Stimulated activated CD8-positive, alpha-beta memory T cell treated with anti-CD3 and anti-CD28 coated beads, Interleukin-15, amount 100 ng/mL, for 48 hours (primary cell): ENCODE measurements at regions not wholly inside any gene's neighbourhood (a gene's known extent, or its start where the extent isn't known, plus 50 kb on each side); places are given as distances from the start of the nearest gene placed in this dataset.
"Not testable (repeated sequence)": the region's sequence is repeated elsewhere in the genome, so short reads cannot be mapped to it uniquely, and the experiment has no call there.

Source experiments
- DNase-seq, 2 donors: peaks; one replicate each; pipeline ENCODE4 v3.0.0-alpha.2; 2020; ENCODE audit warnings: low read depth in 2 of 2

DNA sequence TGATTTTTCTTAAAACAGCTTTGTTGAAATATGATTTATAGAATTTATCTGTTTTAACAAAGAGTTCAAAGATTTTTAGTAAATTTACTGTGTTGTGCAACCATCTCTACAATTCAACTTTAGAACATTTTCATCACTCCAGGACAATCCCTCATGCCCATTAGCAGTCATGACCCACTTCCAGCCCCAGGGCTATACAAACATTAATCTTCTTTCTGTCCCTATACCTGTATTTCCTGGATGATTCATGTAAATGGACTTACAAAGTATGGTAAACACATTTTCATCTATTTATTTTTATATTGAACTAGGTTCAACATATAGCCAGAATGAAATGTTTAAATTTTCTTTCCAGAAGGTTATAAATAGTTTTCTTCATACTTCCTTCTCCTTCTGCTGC lies 127.8 kb upstream of the CCDC180 start:
- DNase-seq: no peak

DNA sequence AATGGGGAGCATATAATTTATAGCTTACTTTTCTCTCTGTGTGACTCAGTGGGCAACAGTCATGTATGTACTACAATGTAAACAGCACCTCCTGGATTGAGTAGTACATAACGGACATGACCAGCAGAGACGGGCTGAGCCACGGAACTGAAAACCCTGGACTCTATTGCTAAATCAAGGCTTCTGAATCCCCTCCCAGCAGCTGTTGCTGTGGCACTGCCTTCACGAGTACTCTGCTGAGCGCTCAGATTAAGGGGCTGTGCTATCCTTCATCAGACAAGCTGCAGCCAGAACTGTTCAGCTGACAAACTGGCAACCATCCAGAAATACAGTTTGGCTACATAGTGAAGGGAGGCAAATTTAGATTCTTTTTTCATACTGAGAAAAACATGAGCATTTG lies 131.3 kb upstream of the CCDC180 start:
- no peak for DNase-seq

DNA sequence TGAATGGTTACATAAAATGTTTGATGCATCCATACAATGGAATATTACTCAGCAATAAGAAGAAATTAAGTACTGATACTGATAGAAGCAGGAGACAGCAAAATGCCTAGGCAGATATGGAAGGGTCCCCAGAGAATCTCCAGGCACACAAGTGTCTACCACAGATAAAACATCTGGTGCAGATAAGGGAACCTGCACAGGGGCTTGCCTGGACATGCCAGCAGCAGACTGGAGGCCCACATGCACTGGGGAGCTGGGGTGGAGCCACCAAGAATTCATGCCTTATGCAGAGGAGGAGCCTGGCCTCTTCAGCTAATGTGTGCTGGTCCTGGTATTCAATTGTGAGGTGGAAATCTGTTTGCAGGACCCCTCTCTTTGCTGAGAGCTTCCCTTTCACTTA lies 129.2 kb upstream of the CTSV start:
- not testable (repeated sequence) for DNase-seq

DNA sequence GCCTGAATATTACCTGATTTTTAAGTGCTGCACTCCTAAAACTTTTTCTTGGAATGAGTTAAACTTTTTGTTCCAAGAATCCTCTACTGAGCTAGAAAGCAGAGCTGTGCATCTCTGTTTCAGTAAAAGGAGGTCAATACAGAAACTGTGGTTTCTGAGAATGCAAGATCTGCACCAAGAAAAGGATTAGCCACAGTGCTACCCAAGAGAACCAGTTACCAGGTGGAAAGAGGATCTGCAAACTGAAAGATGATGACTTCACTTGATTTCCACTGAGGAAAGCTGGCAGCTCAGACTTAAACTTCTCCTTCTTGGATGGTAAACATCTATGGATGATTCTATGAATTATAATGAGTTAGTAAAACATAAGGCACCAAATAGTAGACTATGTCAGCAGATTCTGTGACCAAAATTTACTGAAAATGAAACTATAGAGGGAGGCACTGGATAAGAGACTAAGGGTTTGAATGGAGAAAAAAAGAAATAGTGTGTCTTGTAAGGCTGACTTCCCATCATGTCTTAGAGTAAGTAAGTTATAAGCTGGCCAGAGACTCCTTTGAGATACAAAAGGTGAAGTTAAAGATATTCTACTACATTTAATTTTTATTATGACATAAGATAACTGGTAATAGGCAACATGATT lies 127.7 kb upstream of the CTSV start:
- not testable (repeated sequence) for DNase-seq

DNA sequence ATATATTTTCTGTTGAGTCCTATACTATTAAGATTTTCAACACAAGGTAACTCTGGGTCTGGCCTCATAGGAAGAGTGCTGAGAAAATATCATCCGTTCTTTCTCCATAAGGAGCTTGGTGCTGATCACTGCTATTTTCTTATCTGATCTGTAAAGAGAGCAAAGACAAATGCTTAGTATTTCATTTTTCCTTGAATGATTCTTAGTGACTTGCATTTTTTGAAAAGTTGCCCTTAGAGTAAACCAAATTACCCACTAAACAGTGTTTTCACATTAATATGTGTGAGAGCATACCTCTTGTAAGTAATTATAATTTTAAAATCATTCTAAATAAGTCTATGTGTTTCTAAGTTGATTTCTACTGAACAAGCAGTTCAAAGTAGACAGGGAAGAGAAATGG lies 121.3 kb upstream of the CTSV start:
- no peak for DNase-seq

DNA sequence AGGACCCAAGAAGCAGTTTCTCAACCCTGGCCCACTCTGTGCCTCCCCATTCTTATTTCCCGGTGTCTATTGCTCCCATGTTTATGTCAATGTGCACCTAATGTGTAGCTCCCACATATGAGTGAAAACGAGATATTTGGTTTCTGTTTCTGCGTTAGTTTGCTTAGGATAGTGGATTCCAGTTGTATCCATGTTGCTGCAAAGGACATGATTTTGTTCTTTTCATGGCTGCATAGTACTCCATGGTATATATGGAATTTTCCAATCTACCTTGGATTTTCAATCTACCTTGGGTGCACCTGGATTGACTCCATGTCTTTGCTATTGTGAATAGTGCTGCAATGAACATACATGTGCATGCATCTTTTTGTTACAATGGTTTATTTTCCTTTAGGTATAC lies 119.8 kb upstream of the CTSV start:
- not testable (repeated sequence) for DNase-seq

DNA sequence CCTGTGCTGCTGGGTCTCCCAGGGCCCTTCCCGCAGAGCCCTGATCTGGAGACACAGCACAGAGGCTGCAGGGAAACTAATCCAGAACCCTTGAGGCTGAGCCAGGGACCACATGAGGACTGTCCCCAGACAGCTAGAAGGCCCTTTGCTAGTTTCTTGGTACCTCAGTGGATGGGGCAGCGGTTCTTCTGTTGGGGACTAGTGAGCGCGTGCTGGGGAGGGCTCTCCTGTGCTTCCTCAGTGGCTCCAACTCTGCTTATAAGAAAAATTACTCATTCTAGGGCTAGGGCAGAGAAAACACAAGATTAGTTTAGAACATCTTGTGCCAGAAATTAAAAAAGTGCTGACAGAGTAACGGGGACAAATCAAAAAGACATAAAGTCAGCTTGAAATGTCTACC lies 116.5 kb upstream of the CTSV start:
- not testable (repeated sequence) for DNase-seq

DNA sequence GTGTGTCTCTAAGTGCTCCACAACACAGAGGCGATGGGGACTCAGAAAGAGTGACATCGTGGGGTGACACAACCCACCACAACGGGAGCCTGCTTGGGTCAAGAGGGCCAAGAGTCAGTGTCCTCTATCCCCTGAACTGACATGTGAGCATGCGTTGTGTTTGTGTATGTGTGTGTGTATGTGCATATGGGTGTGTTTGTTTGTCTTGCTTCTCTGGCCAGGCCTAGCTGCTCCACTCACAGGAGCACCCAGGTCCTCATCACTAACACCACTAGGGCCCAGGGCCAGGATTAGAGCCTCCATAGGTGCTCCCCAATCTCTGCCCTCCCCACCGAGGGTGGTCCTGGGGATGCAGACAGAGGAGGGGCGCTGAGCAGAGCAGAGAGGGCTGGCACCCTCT lies 115.0 kb upstream of the CTSV start:
- no peak for DNase-seq

DNA sequence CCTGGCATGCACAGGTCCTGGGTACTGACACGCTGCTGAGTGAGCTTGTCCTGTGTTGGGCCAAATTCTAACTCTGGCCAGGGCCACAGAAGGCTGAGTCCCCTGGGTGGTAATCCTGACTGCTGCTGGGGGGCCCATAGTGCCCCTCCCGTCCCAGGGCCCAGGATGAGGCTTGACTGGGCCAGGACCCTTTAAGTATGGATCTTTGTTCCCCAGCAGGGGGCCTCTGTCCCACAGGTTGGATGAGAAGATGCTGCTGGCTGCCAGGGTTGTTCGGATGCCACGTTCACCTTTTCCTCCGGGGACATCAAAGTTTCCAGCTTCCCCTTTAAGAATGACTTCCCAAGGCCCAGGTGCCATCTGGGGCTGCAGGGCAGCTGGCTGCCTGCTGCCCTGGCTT lies 114.2 kb upstream of the CTSV start:
- DNase-seq: not testable (repeated sequence)

DNA sequence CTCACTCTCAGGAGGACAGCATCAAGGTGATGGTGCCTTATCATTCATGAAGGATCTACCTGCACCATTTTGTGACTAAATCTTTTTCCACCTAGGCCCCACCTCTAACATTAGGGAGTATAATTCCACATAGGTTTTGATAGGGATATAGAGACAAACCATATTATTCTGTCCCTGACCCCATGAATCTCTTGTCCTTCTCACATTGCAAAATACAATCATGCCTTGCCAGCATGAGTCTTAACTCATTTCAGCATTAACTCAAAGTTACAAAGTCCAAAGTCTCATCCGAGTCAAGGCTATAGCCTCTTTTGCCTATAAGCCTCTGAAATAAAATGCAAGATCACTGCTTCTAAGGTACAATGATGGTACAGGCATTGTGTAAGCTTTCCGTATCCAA lies 111.5 kb upstream of the CTSV start:
- not testable (repeated sequence) for DNase-seq

DNA sequence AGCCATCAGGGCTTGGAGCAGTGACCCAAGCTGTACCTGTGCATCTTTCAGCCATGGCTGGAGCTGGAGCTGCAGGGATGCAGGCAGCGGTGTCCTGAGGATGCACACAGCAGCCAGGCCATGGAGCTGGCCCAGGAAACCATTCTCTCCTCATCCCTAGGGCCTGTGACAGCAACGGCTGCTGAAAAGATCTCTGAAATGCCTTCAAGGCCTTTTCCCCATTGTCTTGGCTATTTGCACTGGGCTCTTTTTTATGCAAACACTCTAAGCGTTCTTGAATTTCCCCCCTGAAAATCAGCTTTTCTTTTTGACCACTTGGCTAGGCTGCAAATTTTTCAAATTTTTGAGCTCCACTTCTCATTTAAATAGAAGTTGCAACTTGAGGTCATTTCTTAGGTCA lies 109.5 kb upstream of the CTSV start:
- not testable (repeated sequence) for DNase-seq

DNA sequence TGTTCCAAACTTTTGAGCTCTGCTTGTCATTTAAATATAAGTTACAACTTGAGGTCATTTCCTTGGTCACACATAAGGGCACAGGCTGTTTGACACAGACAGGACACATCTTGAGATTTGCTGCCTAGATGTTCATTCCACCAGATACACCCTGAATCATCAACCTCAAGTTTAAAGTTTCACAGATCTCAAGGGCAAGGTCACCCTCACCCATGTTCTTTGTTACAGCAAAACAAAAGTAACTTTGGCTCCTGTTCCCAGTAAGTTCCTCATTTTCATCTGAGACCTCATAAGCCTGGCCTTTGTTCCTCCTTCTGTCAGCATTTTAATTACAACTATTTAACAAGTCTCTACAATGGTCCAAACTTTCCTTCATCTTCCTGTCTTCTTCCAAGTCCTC lies 106.7 kb upstream of the CTSV start:
- not testable (repeated sequence) for DNase-seq

DNA sequence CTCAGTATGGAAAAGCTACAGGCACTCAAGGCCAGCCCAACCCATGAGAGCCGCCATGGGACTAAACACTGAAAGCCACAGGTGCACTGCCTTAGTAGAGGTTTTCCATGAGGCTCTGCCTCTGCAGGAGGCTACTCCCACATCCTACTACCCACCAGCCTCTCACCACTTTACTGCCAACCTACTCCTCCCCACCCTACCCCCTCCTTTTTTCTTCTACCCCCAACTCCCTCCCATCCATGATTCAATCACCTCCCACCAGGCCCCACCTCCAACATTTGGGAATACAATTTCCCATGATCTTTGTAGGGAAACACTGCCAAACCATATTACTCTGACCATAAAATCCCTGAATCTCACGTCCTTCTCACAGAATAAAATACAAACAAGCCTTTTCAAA lies 101.6 kb upstream of the CTSV start:
- no peak for DNase-seq

DNA sequence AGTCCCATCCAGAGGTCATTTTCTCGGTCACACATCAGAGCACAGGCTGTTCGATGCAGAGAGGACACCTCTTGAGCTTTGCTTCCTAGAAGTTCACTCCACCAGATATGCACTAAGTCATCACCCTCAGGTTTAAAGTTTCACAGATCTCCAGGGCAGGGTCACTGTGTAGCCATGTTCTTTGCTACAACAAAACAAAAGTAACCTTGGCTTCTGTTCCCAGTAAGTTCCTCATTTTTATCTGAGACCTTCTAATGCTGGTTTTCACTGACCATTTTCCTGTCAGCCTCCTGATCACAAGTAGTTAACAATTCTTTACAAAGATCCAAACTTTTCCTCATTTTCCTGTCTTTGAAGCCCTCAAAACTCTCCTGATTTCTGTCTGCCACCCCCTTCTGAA lies 97.5 kb upstream of the CTSV start:
- no peak for DNase-seq

DNA sequence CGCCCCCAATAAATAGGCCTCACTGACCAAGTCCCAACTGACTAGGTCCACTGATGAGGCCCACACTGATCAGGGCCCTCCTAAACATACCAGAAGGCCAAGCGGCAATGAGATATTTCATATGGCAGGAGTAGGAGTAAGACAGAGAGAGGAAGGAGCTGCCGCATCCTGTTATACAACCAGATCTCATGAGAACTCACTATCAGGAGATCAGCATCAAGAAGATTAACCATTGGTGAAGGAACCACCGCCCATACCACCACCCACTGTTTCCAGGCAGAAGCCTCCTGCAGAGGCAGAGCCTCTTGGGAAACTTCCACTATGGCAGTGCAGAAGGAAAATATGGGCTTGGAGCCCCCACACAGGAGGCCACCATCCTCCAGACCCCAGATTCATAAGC lies 95.0 kb upstream of the CTSV start:
- not testable (repeated sequence) for DNase-seq

DNA sequence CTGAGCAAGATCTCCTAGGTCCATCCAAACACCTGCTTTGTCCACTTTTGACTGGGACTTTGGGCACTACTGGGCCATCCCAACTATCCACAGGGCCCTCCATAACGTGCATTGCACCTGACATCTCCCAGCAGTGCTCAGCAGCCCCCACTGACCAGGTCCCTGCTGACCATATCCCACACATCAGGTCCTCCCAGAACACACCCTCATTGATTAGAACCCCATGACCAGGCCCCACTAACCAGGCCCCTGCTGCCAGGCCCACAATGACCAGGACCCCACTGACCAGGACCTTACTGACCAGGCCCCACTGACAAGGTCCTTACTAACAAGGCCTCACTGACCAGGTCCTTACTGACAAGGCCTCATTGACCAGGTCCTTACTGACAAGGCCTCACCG lies 93.9 kb upstream of the CTSV start:
- DNase-seq: no peak

DNA sequence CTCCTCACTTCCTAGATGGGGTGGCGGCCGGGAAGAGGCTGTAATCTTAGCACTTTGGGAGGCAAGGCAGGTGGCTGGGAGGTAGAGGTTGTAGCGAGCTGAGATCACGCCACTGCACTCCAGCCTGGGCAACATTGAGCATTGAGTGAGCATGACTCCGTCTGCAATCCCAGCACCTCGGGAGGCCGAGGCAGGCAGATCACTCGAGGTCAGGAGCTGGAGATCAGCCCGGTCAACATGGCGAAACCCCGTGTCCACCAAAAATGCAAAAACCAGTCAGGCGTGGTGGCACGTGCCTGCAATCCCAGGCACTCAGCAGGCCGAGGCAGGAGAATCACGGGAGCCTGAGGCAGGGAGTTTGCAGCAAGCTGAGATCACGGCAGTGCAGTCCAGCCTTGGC lies 91.9 kb upstream of the CTSV start:
- DNase-seq: not testable (repeated sequence)

DNA sequence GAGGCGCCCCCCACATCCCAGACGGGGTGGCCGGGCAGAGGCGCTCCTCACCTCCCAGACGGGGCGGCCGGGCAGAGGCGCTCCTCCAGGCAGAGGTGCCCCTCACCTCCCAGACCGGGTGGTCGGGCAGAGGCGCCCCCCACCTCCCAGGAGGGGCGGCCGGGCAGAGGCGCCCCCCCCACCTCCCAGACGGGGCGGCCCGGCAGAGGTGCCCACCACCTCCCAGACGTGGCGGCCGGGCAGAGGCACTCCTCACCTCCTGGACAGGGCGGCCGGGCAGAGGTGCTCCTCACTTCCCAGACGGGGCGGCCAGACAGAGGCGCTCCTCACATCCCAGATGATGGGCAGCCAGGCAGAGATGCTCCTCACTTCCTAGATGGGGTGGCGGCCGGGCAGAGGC lies 91.4 kb upstream of the CTSV start:
- not testable (repeated sequence) for DNase-seq

DNA sequence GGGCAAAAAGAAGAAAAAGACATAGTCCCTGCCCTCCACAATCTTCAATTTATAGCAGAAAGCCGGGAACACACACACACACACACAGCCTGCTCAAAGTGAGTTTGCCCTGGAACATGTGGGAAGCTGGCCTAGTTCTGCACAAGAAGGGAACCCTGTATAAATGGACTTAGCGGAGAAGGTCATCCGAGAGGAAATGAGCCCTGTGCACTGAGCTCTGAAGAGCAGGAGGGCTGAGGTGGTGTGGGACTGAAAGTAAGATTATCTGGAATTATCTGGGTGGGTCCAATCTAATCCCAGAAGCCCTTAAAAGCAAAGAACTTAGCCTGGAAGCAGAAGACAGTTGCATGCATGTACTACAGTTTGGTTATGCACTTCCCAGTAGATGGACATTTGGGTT lies 90.0 kb upstream of the CTSV start:
- no peak for DNase-seq

DNA sequence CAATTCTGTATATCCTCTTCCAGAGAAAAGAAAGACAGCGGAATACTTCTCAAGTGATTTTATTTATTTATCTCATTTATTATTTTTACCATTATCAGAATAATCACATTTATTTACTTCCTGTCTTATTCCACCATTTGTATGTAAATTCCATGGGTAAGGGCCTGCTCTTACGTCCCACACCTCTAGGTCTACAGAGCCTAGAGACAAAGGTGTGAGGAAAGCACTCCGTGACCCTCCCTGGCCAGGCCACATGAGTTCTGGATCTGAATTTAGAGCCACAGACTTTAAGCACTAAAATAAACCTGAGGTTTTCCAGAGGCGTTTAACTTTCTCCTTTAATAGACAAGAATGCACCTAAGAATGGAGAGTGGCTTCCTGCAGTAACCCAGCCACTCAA lies 85.3 kb upstream of the CTSV start:
- DNase-seq: no peak

DNA sequence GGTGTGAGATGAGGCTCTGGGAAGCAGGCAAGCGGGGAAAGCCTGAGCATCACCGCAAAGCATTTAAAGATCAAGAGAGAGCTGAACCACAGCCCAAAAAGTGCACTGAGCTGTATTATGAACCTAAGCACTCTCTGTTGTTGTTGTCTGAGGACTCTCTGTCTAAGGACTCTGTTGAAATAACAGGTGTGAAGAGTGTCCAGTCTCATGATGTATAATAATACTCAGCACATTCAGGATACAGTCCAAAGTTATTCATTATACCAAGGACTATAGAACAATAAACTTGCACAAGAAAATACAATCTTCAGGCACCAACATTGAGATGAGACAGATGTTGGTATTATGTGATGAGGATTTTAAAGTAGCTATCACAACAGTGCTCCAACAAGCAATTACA lies 71.8 kb upstream of the CTSV start:
- DNase-seq: no peak

DNA sequence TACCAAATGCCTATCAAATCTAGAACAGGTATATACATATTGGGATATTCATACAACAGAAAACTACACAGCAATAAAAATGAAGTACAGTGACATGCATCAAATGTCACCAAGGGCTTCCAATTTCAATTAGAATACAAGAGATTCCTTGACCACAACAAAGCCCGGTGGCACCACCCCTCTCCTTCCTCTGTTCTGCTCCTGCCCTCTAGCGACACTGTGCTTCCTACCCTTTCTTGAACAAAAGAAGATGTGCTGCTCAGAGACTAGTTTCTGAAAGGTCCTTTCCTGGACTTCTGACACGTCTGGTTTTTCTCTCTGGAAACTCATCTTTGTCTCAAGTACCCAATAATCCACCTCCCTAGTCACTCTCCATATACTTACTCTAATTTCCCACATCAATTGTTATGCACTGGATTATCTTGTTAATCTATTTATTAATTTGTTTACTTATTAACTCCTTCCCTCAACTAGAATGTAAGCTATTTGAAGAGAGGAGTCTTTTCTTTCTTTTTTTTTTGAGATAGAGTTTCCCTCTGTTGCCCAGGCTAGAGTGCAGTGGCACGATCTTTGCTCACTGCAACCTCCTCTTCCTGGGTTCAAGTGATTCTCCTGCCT lies 70.4 kb upstream of the CTSV start:
- DNase-seq: peak; percentile 2 to 3

DNA sequence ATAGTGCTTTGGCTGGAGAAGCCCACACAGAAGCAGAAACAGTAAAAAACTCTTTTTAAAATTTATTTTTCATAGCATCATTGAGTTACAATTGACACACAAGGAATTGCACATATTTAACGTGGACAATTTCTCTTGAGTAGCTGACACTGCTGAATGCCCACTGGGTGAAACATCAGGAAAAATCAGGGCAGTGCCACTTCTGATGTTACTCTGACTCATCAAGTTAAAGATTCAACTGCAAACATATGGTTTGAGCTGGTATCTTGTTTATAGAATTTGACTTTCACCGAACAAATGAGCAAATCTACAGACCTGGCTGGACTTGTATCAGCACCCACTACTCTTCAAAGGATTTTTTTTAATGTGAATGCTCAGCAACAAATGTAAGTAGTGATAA lies 66.3 kb upstream of the CTSV start:
- DNase-seq: not testable (repeated sequence)
